GM03348 (cell line): ENCODE measurements at regions not wholly inside any gene's neighbourhood (a gene's known extent, or its start where the extent isn't known, plus 50 kb on each side); places are given as distances from the start of the nearest gene placed in this dataset.

Experiments used
- DNase-seq: peaks from one replicate; pipeline ENCODE4 v3.0.0; 2012; ENCODE audit warnings: low spot score

GRCh38 chr1:4016351-4017130 is 116.5 kb upstream of the C1orf174 start:
- no peak for DNase-seq

GRCh38 chr1:4017636-4018365 is 117.7 kb upstream of the C1orf174 start:
- DNase-seq: no peak

- no peak for DNase-seq
These were observed 118.5 kb upstream of the C1orf174 start for GRCh38 chr1:4018466-4019146.

- DNase-seq: no peak
These were observed 119.1 kb upstream of the C1orf174 start for GRCh38 chr1:4019147-4019521.

GRCh38 chr1:4019606-4020331 is 119.7 kb upstream of the C1orf174 start:
- DNase-seq: no peak

GRCh38 chr1:4020449-4020848 is 120.4 kb upstream of the C1orf174 start:
- no peak for DNase-seq

- DNase-seq: no peak
These were observed 121.3 kb upstream of the C1orf174 start for GRCh38 chr1:4021136-4021973.

- DNase-seq: no peak
These were observed 121.8 kb upstream of the C1orf174 start for GRCh38 chr1:4021974-4022268.

- DNase-seq: no peak
These were observed 122.6 kb upstream of the C1orf174 start for GRCh38 chr1:4022715-4023114.

GRCh38 chr1:4023678-4024077 is 123.6 kb upstream of the C1orf174 start:
- DNase-seq: no peak

- no peak for DNase-seq
These were observed 124.7 kb upstream of the C1orf174 start for GRCh38 chr1:4024811-4025210.

- no peak for DNase-seq
These were observed 125.7 kb upstream of the C1orf174 start for GRCh38 chr1:4025752-4026151.

- no peak for DNase-seq
These were observed 126.9 kb upstream of the C1orf174 start for GRCh38 chr1:4027008-4027407.

GRCh38 chr1:4027492-4028138 is 127.5 kb upstream of the C1orf174 start:
- no peak for DNase-seq

GRCh38 chr1:4028139-4028501 is 128.0 kb upstream of the C1orf174 start:
- no peak for DNase-seq

- no peak for DNase-seq
These were observed 129.3 kb upstream of the C1orf174 start for GRCh38 chr1:4029376-4029775.

- no peak for DNase-seq
These were observed 132.5 kb upstream of the C1orf174 start for GRCh38 chr1:4032571-4032970.

- no peak for DNase-seq
These were observed 133.1 kb upstream of the C1orf174 start for GRCh38 chr1:4033129-4033676.

GRCh38 chr1:4033713-4034112 is 133.6 kb upstream of the C1orf174 start:
- DNase-seq: no peak

GRCh38 chr1:4034318-4034887 is 134.3 kb upstream of the C1orf174 start:
- no peak for DNase-seq

- DNase-seq: no peak
These were observed 144.9 kb upstream of the C1orf174 start for GRCh38 chr1:4044967-4045366.
